ENCODE measurements at regions not wholly inside any gene's neighbourhood (a gene's known extent, or its start where the extent isn't known, plus 50 kb on each side); places are given as distances from the start of the nearest gene placed in this dataset.

DNA sequence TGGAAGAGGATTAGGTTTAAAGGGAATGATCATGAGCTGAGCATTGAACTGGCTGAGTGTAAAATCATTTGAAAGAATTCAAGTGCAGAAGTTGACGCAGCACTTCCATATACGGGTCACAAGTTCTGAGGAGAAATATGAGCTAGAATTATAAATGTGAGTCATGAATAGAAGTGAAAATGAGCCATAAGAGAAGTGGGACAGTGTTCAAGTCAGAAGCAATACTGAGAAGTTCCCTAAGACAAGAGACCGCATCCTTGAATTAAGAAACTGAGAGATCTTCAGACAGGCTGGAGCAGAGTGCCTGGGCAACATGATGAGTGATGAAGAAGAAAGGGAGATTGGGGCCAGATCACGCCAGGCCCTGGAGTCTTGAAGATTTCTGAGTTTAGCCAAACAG is 209.7 kb downstream of the TBX18 start:
- H3K4me3 ChIP-seq = no peak overlapping the region
- DNase-seq (no peak), ATAC-seq (no peak)
- no peaks in the 10 kb centered on the region for H3K27me3 ChIP-seq
- intact Hi-C loops (cut with DNase I) = no loop called here
- H3K36me3 ChIP-seq (replicated peaks in 1 of 2; ENCODE audit: insufficient read depth in 1 of 2, low read depth in 2 of 2) = no peaks in the 10 kb centered on the region
- H3K27ac ChIP-seq = no peak overlapping the region
- TF ChIP-seq, protein P1, sequence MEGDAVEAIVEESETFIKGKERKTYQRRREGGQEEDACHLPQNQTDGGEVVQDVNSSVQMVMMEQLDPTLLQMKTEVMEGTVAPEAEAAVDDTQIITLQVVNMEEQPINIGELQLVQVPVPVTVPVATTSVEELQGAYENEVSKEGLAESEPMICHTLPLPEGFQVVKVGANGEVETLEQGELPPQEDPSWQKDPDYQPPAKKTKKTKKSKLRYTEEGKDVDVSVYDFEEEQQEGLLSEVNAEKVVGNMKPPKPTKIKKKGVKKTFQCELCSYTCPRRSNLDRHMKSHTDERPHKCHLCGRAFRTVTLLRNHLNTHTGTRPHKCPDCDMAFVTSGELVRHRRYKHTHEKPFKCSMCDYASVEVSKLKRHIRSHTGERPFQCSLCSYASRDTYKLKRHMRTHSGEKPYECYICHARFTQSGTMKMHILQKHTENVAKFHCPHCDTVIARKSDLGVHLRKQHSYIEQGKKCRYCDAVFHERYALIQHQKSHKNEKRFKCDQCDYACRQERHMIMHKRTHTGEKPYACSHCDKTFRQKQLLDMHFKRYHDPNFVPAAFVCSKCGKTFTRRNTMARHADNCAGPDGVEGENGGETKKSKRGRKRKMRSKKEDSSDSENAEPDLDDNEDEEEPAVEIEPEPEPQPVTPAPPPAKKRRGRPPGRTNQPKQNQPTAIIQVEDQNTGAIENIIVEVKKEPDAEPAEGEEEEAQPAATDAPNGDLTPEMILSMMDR (IDR thresholded peaks at IDR 0.05) = no peak
- TF ChIP-seq POLR2A (IDR thresholded peaks at IDR 0.05) = no peak
- WGBS, 2 donors = 61 to 66% methylated on average over 4 of the region's 4 CpGs
- no peaks in the 10 kb centered on the region for H3K4me1 ChIP-seq
- H3K9me3 ChIP-seq = no peaks in the 10 kb centered on the region

- no peaks in the 10 kb centered on the region for H3K9me3 ChIP-seq
- intact Hi-C loops (cut with DNase I) = no loop called here
- no peak for DNase-seq
- no peaks in the 10 kb centered on the region for H3K36me3 ChIP-seq (replicated peaks in 1 of 2; ENCODE audit: insufficient read depth in 1 of 2, low read depth in 2 of 2)
- TF ChIP-seq, protein P1 (IDR thresholded peaks at IDR 0.05) = no peak
- TF ChIP-seq POLR2A (IDR thresholded peaks at IDR 0.05) = no peak
- no peak overlapping the region for H3K4me3 ChIP-seq
- H3K27ac ChIP-seq = no peak overlapping the region
- no peak for ATAC-seq
- H3K4me1 ChIP-seq = no peaks in the 10 kb centered on the region
- no peaks in the 10 kb centered on the region for H3K27me3 ChIP-seq
Observed at GRCh38 chr6:84554074-84554473, 210.3 kb downstream of the TBX18 start.

GRCh38 chr6:84553527-84553926 is 210.9 kb downstream of the TBX18 start:
- intact Hi-C loops (cut with DNase I) = no loop called here
- Histone ChIP-seq H3K4me3 (no peak overlapping the region), H3K27me3 (no peaks in the 10 kb centered on the region), H3K9me3 (no peaks in the 10 kb centered on the region), H3K36me3 (replicated peaks in 1 of 2; ENCODE audit: insufficient read depth in 1 of 2, low read depth in 2 of 2) (no peaks in the 10 kb centered on the region), H3K4me1 (no peaks in the 10 kb centered on the region), H3K27ac (no peak overlapping the region)
- WGBS, 2 donors = 13 to 21% methylated on average over 1 of the region's 1 CpG
- ATAC-seq = no peak
- DNase-seq = no peak
- TF ChIP-seq, protein P1 (IDR thresholded peaks at IDR 0.05) = no peak
- TF ChIP-seq POLR2A (IDR thresholded peaks at IDR 0.05) = no peak

DNA sequence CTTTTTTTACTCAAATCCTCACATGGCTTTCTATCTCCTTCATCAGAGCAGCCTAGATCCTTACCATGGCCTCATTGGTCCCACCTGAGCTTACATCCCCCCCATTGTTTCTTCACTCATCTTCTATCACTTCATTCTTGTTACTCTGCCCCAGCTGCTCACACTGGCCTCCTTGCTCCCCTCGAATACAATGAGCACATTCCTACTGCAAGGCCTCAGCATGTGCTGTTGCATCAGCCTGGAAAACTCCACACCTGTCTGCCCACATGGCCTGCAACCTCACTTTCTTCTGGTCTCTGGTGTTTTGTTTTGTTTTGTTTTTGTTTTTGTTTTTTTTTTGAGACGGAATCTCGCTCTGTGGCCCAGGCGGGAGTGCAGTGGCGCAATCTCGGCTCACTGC is 212.6 kb downstream of the TBX18 start:
- TF ChIP-seq, protein P1 (IDR thresholded peaks at IDR 0.05) = no peak
- no peak for TF ChIP-seq POLR2A (IDR thresholded peaks at IDR 0.05)
- H3K4me3 ChIP-seq = no peak overlapping the region
- no peak overlapping the region for H3K27ac ChIP-seq
- intact Hi-C loops (cut with DNase I) = no loop called here
- H3K27me3 ChIP-seq = no peaks in the 10 kb centered on the region
- 67 to 87% methylated on average over 1 to 6 of the region's 6 CpGs for WGBS, 2 donors
- H3K9me3 ChIP-seq = no peaks in the 10 kb centered on the region
- H3K4me1 ChIP-seq = no peaks in the 10 kb centered on the region
- H3K36me3 ChIP-seq (replicated peaks in 1 of 2; ENCODE audit: insufficient read depth in 1 of 2, low read depth in 2 of 2) = no peaks in the 10 kb centered on the region
- ATAC-seq (no peak), DNase-seq (no peak)

GRCh38 chr6:84549917-84550316 is 214.5 kb downstream of the TBX18 start:
- Histone ChIP-seq H3K4me3 (no peak overlapping the region), H3K36me3 (replicated peaks in 1 of 2; ENCODE audit: insufficient read depth in 1 of 2, low read depth in 2 of 2) (no peaks in the 10 kb centered on the region), H3K9me3 (no peaks in the 10 kb centered on the region), H3K27me3 (no peaks in the 10 kb centered on the region), H3K4me1 (no peaks in the 10 kb centered on the region), H3K27ac (no peak overlapping the region)
- WGBS, 2 donors = 61 to 69% methylated on average over 4 of the region's 4 CpGs
- no peak for ATAC-seq
- TF ChIP-seq POLR2A (IDR thresholded peaks at IDR 0.05) = no peak
- TF ChIP-seq, protein P1 (IDR thresholded peaks at IDR 0.05) = no peak
- DNase-seq = no peak
- intact Hi-C loops (cut with DNase I) = no loop called here

All from body of pancreas (tissue), 4 donors.